Activated T-cell treated with anti-CD3 and anti-CD28 coated beads for 4 hours (primary cell): ENCODE measurements at regions not wholly inside any gene's neighbourhood (a gene's known extent, or its start where the extent isn't known, plus 50 kb on each side); places are given as distances from the start of the nearest gene placed in this dataset.

Experiments used
- DNase-seq: peaks from one replicate; pipeline ENCODE4 v3.0.0-alpha.2; 2020

GRCh38 chr10:3622845-3623621 is 162.0 kb downstream of the KLF6 start:
- no peak for DNase-seq

DNA sequence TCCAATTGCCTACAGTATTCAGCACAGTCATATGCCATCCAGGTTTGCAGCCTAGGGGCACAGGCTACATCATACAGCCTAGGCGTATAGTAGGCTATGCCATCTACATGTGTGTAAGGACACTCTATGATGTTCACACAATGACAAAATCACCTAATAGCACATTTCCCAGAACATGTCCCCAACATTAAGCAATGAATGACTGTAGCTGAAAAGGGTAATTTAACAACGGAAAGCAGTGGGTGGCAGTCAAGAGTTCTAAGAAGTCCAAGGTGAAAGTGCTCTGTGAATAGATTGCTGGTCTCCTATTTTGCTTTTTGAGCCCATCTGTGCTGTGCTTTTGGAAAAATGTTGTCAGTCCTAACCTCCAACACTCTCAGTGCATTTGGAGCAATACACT is 162.6 kb downstream of the KLF6 start:
- DNase-seq, result no peak

- no peak for DNase-seq
Measured at GRCh38 chr10:3620818-3621217, 164.2 kb downstream of the KLF6 start.

DNA sequence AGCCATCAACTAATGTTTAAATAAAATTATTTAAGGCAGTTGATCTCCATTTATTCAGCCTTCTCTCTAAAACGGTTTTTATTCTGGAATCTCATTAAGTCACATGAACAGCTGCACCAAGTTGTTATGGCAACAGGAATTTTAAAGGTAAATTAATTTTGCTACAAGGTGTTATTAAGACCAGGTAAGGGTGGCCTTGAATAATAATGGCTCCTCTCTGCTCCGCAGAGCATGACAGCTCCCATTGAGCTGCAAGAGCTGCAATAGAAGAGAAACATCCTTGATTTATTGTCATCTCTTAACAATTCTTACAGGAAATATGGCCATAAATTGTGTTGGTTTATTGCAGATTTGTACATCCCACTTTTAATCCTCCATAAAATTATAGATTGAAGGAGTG is 165.8 kb downstream of the KLF6 start:
- no peak for DNase-seq

DNA sequence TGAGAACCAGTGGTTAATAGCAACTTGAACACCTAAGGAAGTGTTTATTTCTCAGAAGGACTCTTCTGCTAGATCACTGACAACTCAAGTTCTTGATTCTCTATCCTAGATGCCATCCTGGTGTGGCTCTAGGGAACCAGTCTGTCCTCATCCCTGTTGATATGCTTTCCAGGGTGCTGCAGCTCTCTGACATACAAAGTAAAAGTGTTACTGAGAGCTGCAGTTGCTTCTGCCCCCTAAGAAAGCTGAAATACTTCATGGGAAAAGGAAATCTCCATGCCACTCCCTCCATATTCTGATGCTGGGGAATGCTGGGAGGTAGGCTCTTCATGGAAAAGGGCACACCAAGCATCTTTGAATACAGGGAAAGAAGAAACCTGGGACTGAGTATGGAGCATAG is 168.1 kb downstream of the KLF6 start:
- no peak for DNase-seq

GRCh38 chr10:3613318-3613717 is 171.7 kb downstream of the KLF6 start:
- no peak for DNase-seq

DNA sequence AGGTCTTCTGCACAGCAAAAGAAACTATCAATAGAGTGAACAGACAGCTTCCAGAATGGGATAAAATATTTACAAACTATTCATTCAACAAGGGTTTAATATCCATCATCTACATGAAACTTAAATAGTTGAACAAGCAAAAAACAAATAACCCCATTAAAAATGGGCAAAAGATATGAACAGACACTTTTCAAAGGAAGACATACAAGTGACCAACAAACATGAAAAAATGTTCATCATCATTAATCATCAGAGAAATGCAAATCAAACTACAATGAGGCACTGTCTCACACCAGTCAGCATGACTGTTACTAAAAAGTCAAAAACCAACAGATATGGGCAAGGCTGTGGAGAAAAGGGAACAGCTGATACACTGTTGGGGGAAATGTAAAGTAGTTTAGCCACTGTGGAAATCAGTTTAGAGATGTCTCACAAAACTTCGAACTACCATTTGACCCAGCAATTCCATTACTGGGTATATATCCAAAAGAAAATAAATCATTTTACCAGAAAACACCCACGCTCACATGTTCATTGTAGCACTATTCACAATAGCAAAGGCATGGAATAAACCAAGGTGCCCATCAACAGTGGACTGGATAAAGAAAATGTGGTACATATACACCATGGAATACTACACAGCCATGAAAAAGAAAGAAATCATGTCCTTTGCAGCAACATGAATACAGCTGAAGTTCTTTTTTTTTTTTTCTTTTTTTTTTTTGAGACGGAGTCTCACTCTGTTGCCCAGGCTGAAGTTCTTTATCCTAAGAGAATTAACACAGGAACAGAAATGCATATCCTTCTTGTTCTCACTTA is 172.6 kb downstream of the KLF6 start:
- no peak for DNase-seq

DNA sequence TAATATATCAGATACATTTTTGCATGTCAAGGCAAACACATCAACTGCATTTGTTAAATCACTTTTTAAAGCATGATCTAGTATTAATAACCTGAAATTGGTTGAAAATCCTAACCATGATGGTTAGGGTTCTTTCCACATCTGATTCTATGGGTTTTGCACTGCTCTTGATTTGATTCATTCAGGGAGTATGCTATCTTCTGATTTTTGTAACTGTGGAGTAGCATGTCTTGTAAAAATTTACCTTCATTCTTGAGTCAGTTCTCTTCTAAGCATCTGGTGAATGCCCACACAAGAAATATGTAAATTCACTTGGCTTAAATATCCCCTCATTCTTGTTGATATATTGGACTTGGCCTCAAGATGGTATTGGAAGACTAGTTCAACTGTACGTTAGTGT is 178.7 kb downstream of the KLF6 start:
- DNase-seq, result no peak

DNA sequence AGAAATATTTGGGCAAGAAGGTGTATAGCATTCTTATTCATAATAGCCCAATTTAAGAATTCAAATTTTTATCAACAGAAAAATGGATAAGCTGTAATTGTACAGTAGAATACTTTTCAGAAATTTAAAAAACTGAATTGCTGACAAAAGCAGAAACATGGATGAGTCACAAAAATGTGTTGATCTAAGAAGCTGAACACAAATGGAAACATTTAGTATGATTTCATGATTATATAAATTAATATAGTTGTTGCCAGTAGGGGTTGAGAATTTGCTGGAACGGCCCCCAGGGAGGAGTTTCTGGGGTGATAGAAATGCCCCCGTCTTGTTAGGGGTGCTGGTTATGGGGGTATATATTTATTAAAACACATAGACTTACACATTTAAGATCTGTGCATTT is 179.1 kb downstream of the KLF6 start:
- no peak for DNase-seq

DNA sequence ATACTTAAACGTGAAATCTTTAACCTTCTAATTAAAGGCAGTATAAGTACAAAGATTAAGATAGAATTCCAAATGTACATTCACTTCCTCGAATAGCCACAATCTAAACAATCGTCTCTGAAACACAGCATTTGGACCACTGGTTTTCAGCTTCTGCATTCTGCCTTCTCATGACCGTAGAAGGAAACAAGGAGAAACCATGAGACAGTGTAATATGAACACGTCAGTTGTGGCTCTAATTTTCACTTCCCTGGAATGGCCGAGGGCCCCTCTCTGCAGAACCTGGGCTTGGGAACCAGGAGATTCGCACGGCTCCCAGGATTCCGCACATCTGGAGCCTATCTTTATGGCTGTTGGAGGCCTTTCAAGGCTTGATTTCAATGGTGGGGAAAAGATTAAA is 189.3 kb downstream of the KLF6 start:
- DNase-seq, result no peak

DNA sequence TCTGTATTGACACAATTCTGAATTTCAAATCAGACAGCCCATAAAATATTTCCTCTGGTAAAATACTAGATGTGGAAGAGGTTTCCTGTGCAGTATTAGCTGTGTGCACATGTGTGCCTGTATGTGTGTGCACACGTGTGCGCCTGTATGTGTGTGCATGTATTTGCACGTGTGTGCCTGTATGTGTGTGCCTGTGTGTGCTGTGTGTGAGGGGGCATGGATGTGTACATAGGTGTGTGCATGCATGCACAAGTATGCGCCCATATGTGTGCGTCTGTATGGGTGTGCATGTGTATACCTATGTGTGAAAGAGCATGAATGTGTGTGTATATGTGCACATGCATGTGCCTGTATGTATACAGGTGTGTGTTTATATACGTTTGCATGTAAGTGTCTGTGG is 191.4 kb downstream of the KLF6 start:
- no peak for DNase-seq

DNA sequence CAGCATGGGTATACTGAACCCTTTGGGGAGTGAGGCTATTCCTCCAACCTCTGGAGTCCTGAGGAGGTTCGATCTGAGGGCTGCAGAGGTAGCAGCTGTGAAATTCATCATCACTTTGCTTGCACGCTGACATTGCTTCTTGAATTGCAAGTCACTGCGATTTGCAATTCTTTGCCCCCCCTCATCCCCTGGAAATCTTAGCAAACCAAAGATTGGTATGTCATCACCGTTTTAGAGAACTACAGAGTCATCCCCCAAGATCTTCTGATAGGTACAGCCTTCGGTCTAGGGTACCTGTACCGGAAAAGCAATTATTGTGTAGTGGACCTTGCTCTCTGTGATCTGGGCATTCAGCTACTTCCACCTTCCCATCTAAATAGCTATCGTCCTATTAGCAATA is 192.6 kb downstream of the KLF6 start:
- DNase-seq, result no peak

DNA sequence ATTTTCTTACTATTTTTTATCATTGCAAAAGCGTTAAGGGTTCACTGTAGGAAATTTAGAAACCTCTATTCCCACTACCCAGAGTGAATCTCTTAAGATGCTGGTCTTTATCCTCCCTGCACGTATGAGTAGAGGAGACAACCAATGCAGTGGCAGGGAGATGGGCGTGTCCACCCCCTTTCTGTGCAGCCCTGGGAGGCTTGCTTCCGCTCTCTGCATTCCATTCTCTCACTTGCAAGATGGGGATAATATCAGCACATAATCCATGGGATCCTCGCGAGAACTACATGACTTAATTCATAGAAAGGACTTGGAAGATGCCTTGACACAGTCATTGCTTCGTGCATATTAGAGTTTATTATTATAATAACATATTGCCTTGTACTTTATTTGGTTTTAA is 196.2 kb downstream of the KLF6 start:
- DNase-seq, result no peak

DNA sequence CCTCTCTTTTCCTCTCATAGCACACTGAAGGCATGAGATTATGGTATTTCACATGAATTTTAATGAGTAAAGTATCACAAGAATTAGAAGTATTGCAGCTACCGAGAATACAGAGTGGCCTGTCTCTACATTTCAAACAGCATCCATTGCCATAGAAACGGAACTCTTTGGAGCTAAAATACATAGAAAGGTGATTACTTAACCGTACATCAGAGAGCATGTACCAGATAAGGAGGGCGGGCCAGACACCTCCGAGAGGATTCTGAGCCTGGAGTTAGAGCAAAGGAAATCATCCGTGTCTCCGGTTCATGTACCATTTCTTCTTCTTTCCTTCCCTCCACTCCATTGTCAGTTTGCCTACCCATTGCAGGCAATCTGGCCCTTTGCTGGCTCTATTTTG is 196.7 kb downstream of the KLF6 start:
- no peak for DNase-seq

- no peak for DNase-seq
Measured at GRCh38 chr10:3584926-3585784, 199.9 kb downstream of the KLF6 start.

DNA sequence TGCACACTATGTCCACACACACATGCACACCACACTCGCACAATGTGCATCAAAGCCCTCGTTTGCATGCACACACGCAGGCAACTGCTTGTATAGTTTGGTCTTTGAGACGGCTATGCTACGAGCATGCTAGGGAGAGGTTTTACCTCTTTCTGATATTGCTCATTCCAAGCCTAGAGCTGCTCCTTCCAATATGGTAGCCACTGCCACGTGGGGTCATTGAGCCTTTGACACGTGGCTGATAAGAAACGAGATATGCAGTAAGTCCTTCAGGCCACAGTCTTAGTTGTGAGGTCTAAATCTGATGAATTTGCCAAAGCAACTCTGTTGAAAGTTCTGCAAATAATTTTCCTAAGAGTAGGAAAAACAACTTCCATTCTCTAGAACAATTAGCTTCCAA is 204.4 kb downstream of the KLF6 start:
- DNase-seq, result no peak

DNA sequence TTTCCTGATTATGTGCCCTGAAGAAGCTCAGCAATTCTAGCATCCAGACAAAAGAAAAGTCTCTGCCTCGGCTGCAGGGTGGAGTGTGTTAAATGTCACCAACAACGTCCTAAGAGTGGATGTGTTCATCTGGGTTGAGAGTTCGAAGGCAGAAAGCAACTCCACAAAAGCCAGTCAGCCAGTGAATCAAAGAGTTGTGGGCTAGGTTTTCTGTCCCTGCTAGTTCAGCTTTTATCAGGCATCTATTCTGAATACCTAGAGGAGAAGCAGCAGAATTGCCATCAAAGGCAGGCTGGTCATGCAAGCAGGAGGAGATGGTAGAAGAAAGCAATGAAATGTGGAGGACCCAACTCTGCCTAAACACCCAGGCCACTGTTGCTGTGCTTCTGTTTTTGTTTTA is 205.2 kb downstream of the KLF6 start:
- DNase-seq, result no peak

DNA sequence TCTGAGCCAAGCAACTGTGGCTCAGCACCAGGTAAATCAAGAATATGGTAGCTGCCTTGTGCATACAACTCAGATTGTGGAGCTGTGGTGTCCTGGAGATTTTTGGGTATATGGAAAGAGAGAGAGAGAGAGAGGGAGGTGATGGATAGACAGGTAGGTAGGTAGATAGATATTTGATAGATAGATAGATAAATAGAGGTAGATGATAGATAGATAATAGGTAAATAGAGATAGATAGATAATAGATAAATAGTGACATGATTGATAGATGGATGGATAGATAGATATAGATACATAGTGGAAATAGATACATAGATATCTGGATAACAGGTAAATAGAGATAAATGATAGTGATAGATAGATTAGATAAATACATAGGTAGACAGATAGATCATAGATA is 206.3 kb downstream of the KLF6 start:
- no peak for DNase-seq

GRCh38 chr10:3578159-3578558 is 206.8 kb downstream of the KLF6 start:
- no peak for DNase-seq

- DNase-seq, result no peak
Measured at GRCh38 chr10:3574451-3574850, 210.6 kb downstream of the KLF6 start.

GRCh38 chr10:3573498-3573897 is 211.5 kb downstream of the KLF6 start:
- no peak for DNase-seq

DNA sequence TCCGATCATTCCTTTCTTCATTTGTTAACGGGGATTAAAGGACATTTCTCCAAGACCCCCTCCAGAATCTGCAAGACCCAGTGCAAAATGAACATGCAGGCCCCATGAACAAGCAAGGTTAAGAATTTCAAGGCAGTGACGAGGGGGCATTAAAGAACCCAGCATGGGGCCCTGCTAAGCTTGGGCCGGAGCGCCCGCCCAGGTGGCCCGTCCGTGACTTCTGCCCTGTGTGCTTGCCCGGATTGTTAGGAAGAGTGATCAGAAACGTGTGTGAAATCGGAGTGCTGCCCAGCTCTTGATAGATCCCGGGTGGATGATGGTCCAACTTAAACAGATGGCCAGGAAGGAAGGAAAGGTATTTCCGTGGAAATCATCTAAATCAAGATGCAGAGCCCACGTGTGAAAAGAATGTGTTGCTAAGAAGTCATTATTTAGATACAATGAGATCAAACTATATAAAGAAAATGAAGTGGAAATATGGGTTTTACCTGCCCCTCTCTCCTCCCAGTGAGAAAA is 213.6 kb downstream of the KLF6 start:
- DNase-seq, result no peak

- DNase-seq, result no peak
Measured at GRCh38 chr10:3570855-3571266, 214.1 kb downstream of the KLF6 start.
